SK-N-MC (cell line): ENCODE measurements at regions not wholly inside any gene's neighbourhood (a gene's known extent, or its start where the extent isn't known, plus 50 kb on each side); places are given as distances from the start of the nearest gene placed in this dataset.

Experiments
- EZH2 ChIP-seq: fragments of 200-600 bp; sonication (generic); IDR thresholded peaks from one replicate; pipeline ENCODE4 v1.6.1; 2017; ENCODE audit warnings: antibody characterized with exemption
- FOXP2 ChIP-seq: optimal IDR thresholded peaks from 2 replicates; pipeline ENCODE3; 2011; ENCODE audit warnings: mild to moderate bottlenecking, moderate library complexity; ENCODE audit not compliant: insufficient read depth; ENCODE audit errors: extremely low read length, control extremely low read depth
- POLR2AphosphoS5 ChIP-seq: IDR thresholded peaks from 2 replicates; pipeline ENCODE4 v1.6.1; 2012; ENCODE audit warnings: mild to moderate bottlenecking, low read depth, low read length, borderline replicate concordance

- no peak for TF ChIP-seq EZH2
- TF ChIP-seq POLR2AphosphoS5: no peak
- no peak for TF ChIP-seq FOXP2
Measured at GRCh38 chr15:49721621-49722020, 100.8 kb downstream of the DTWD1 start.
